RPMI7951 (cell line): ENCODE measurements at regions not wholly inside any gene's neighbourhood (a gene's known extent, or its start where the extent isn't known, plus 50 kb on each side); places are given as distances from the start of the nearest gene placed in this dataset.
"Not testable (repeated sequence)": the region's sequence is repeated elsewhere in the genome, so short reads cannot be mapped to it uniquely, and the experiment has no call there.

Source experiments
- DNase-seq: peaks from one replicate; pipeline ENCODE4 v3.0.0-alpha.2; 2012; ENCODE audit warnings: low read depth

GRCh38 chr1:173300061-173301044, 93.2 kb upstream of the TNFSF4 start:
- DNase-seq: no peak

GRCh38 chr1:173301507-173301906, 94.4 kb upstream of the TNFSF4 start:
- DNase-seq: no peak

- no peak for DNase-seq
Measured at GRCh38 chr1:173302366-173302765, 95.2 kb upstream of the TNFSF4 start.

- DNase-seq: no peak
Measured at GRCh38 chr1:173302890-173303829, 96.0 kb upstream of the TNFSF4 start.

- no peak for DNase-seq
Measured at GRCh38 chr1:173303984-173304383, 96.9 kb upstream of the TNFSF4 start.

- no peak for DNase-seq
Measured at GRCh38 chr1:173304529-173305227, 97.5 kb upstream of the TNFSF4 start.

- DNase-seq: no peak
Measured at GRCh38 chr1:173307845-173308244, 100.7 kb upstream of the TNFSF4 start.

- DNase-seq: no peak
Measured at GRCh38 chr1:173314656-173315055, 107.5 kb upstream of the TNFSF4 start.

- DNase-seq: no peak
Measured at GRCh38 chr1:173315296-173315695, 108.2 kb upstream of the TNFSF4 start.

- no peak for DNase-seq
Measured at GRCh38 chr1:173318788-173319187, 111.7 kb upstream of the TNFSF4 start.

GRCh38 chr1:173324352-173324751, 117.2 kb upstream of the TNFSF4 start:
- DNase-seq: not testable (repeated sequence)

GRCh38 chr1:173327987-173328386, 120.9 kb upstream of the TNFSF4 start:
- not testable (repeated sequence) for DNase-seq

- DNase-seq: no peak
Measured at GRCh38 chr1:173328961-173329360, 121.8 kb upstream of the TNFSF4 start.

GRCh38 chr1:173329726-173330125, 122.6 kb upstream of the TNFSF4 start:
- peak; percentile 79 for DNase-seq

GRCh38 chr1:173330149-173330951, 123.2 kb upstream of the TNFSF4 start:
- peak; percentile 87 for DNase-seq

- DNase-seq: peak; percentile 69
Measured at GRCh38 chr1:173330952-173331548, 123.9 kb upstream of the TNFSF4 start.

GRCh38 chr1:173332026-173332425, 124.9 kb upstream of the TNFSF4 start:
- DNase-seq: peak; percentile 79

GRCh38 chr1:173333581-173333980, 126.5 kb upstream of the TNFSF4 start:
- DNase-seq: peak; percentile 24

- no peak for DNase-seq
Measured at GRCh38 chr1:173337126-173337525, 130.0 kb upstream of the TNFSF4 start.

GRCh38 chr1:173341307-173341706, 134.2 kb upstream of the TNFSF4 start:
- peak; percentile 83 for DNase-seq
